Mesothelial cell of epicardium (in vitro differentiated cells): ENCODE measurements at regions not wholly inside any gene's neighbourhood (a gene's known extent, or its start where the extent isn't known, plus 50 kb on each side); places are given as distances from the start of the nearest gene placed in this dataset.

Experiments used
- DNase-seq, 2 experiments: peaks; one replicate each; pipeline ENCODE4 v3.0.0; 2021; ENCODE audit warnings: low spot score in 2 of 2; ENCODE audit not compliant: unreplicated experiment in 2 of 2
- H3K27ac Mint-ChIP-seq: 2 replicates; pipeline ENCODE4 v1.8.0; 2021; ENCODE audit warnings: mixed read lengths
- H3K27me3 Mint-ChIP-seq: 2 replicates; pipeline ENCODE4 v1.8.0; 2021; ENCODE audit warnings: low read depth, mixed read lengths
- H3K36me3 Mint-ChIP-seq: 2 replicates; pipeline ENCODE4 v1.8.0; 2021; ENCODE audit warnings: mixed read lengths
- H3K4me1 Mint-ChIP-seq: 2 replicates; pipeline ENCODE4 v1.8.0; 2021; ENCODE audit warnings: mixed read lengths
- H3K4me3 Mint-ChIP-seq: 2 replicates; pipeline ENCODE4 v1.8.0; 2021; ENCODE audit warnings: mild to moderate bottlenecking, moderate library complexity, mixed read lengths
- H3K9me3 Mint-ChIP-seq: 2 replicates; pipeline ENCODE4 v1.8.0; 2021; ENCODE audit warnings: mixed read lengths
- CTCF ChIP-seq: fragments of 200-600 bp; sonication (generic); IDR thresholded peaks from one replicate; pipeline ENCODE4 v1.5.0; 2021; ENCODE audit warnings: antibody characterized with exemption; ENCODE audit not compliant: unreplicated experiment

GRCh38 chr16:51657848-51658247, 506.8 kb upstream of the SALL1 start:
- H3K4me3 Mint-ChIP-seq = no peak overlapping the region
- DNase-seq = no peak
- no peaks in the 10 kb centered on the region for H3K9me3 Mint-ChIP-seq
- no peaks in the 10 kb centered on the region for H3K36me3 Mint-ChIP-seq
- no peak overlapping the region for H3K27ac Mint-ChIP-seq
- H3K27me3 Mint-ChIP-seq = peaks cover 7% of the 10 kb centered on the region
- no peak for TF ChIP-seq CTCF
- H3K4me1 Mint-ChIP-seq = no peaks in the 10 kb centered on the region

GRCh38 chr16:51655249-51655648, 504.2 kb upstream of the SALL1 start:
- Mint-ChIP-seq H3K36me3 (no peaks in the 10 kb centered on the region), H3K4me3 (no peak overlapping the region), H3K9me3 (no peaks in the 10 kb centered on the region), H3K27ac (no peak overlapping the region), H3K27me3 (peaks cover 5% of the 10 kb centered on the region), H3K4me1 (no peaks in the 10 kb centered on the region)
- no peak for TF ChIP-seq CTCF
- DNase-seq = no peak

GRCh38 chr16:51651061-51651466, 500.0 kb upstream of the SALL1 start:
- no peak overlapping the region for H3K27ac Mint-ChIP-seq
- no peak for DNase-seq
- H3K4me1 Mint-ChIP-seq = no peaks in the 10 kb centered on the region
- no peak overlapping the region for H3K4me3 Mint-ChIP-seq
- no peak for TF ChIP-seq CTCF
- H3K9me3 Mint-ChIP-seq = peaks cover 6% of the 10 kb centered on the region
- H3K36me3 Mint-ChIP-seq = no peaks in the 10 kb centered on the region
- H3K27me3 Mint-ChIP-seq = peaks cover 9% of the 10 kb centered on the region

- no peaks in the 10 kb centered on the region for H3K36me3 Mint-ChIP-seq
- TF ChIP-seq CTCF = no peak
- H3K4me1 Mint-ChIP-seq = no peaks in the 10 kb centered on the region
- H3K27ac Mint-ChIP-seq = no peak overlapping the region
- no peak overlapping the region for H3K4me3 Mint-ChIP-seq
- H3K27me3 Mint-ChIP-seq = peaks cover 9% of the 10 kb centered on the region
- DNase-seq = no peak
- H3K9me3 Mint-ChIP-seq = peaks cover 6% of the 10 kb centered on the region
Observed at GRCh38 chr16:51649631-51650030, 498.6 kb upstream of the SALL1 start.

GRCh38 chr16:51648526-51648925, 497.5 kb upstream of the SALL1 start:
- Mint-ChIP-seq H3K4me3 (no peak overlapping the region), H3K9me3 (peaks cover 6% of the 10 kb centered on the region), H3K4me1 (no peaks in the 10 kb centered on the region), H3K27ac (no peak overlapping the region), H3K27me3 (peaks cover 10% of the 10 kb centered on the region), H3K36me3 (no peaks in the 10 kb centered on the region)
- DNase-seq = no peak
- TF ChIP-seq CTCF = no peak

- no peak overlapping the region for H3K4me3 Mint-ChIP-seq
- H3K27ac Mint-ChIP-seq = no peak overlapping the region
- DNase-seq = no peak
- H3K9me3 Mint-ChIP-seq = no peaks in the 10 kb centered on the region
- H3K27me3 Mint-ChIP-seq = peaks cover 46% of the 10 kb centered on the region
- H3K4me1 Mint-ChIP-seq = peaks cover 5% of the 10 kb centered on the region
- no peak for TF ChIP-seq CTCF
- no peaks in the 10 kb centered on the region for H3K36me3 Mint-ChIP-seq
Observed at GRCh38 chr16:51641191-51641765, 490.2 kb upstream of the SALL1 start.
